AG04449 (cell line): ENCODE measurements at regions not wholly inside any gene's neighbourhood (a gene's known extent, or its start where the extent isn't known, plus 50 kb on each side); places are given as distances from the start of the nearest gene placed in this dataset.
"Not testable (repeated sequence)": the region's sequence is repeated elsewhere in the genome, so short reads cannot be mapped to it uniquely, and the experiment has no call there.

Source experiments
- CTCF ChIA-PET: fragments of 350-600 bp; formaldehyde crosslinking; extraction: SDS; loops from one replicate; lab custom pipeline; 2021; ENCODE audit warnings: antibody characterized with exemption; lab: Yijun Ruan, JAX
- POLR2A ChIA-PET: fragments of 400-600, 350-600 bp; formaldehyde crosslinking; extraction: SDS; loops from one replicate; lab custom pipeline; 2020; ENCODE audit warnings: antibody characterized with exemption, inconsistent platforms; lab: Yijun Ruan, JAX
- DNase-seq: peaks from one replicate; pipeline ENCODE4 v3.0.0-alpha.2; 2010; ENCODE audit warnings: low read depth, low spot score
- H3K4me3 ChIP-seq: 2 replicates; pipeline ENCODE4 v1.5.1; 2011; ENCODE audit warnings: low read depth, mild to moderate bottlenecking, control low read depth, low read length
- TF ChIP-seq, protein P1 (sequence below): IDR thresholded peaks from one replicate; pipeline ENCODE4 v1.5.1; 2011; ENCODE audit warnings: mild to moderate bottlenecking, moderate library complexity, low read length, control low read depth, inconsistent platforms; ENCODE audit not compliant: insufficient read depth; ENCODE audit errors: missing control alignments

DNA sequence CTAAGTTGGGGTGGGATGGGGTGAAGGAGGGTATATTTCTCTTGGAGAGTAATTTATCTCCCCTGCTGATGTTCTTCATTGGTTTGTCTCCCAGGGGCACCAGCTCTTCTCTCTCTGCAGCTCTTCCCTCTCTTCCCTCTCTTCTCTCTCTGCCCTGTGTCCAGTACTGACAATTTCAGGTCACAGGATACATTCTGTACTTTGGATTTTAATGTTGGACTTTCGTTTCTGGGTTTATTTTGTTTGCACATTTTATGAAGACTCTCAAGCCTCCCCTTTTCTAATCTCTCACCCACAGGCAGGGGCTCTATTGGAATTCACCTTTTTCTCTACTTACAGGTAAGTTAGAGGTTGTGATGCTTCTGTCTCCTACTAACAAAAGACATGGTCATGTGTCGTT, 165.5 kb downstream of the CPEB2 start:
- DNase-seq: no peak
- ChIA-PET POLR2A (no interaction called here), CTCF (no interaction called here)
- TF ChIP-seq, protein P1, sequence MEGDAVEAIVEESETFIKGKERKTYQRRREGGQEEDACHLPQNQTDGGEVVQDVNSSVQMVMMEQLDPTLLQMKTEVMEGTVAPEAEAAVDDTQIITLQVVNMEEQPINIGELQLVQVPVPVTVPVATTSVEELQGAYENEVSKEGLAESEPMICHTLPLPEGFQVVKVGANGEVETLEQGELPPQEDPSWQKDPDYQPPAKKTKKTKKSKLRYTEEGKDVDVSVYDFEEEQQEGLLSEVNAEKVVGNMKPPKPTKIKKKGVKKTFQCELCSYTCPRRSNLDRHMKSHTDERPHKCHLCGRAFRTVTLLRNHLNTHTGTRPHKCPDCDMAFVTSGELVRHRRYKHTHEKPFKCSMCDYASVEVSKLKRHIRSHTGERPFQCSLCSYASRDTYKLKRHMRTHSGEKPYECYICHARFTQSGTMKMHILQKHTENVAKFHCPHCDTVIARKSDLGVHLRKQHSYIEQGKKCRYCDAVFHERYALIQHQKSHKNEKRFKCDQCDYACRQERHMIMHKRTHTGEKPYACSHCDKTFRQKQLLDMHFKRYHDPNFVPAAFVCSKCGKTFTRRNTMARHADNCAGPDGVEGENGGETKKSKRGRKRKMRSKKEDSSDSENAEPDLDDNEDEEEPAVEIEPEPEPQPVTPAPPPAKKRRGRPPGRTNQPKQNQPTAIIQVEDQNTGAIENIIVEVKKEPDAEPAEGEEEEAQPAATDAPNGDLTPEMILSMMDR: no peak
- H3K4me3 ChIP-seq: no peak overlapping the region

- ChIA-PET POLR2A (no interaction called here), CTCF (interaction anchor here (1.3 kb wide), 1 partner anchor 8 kb away, joined by 4 read pairs; no protein-coding TSS in a partner anchor)
- no peak overlapping the region for H3K4me3 ChIP-seq
- TF ChIP-seq, protein P1: no peak
- no peak for DNase-seq
Observed at GRCh38 chr4:15168759-15169158, 166.5 kb downstream of the CPEB2 start.

- CTCF ChIA-PET: no interaction called here
- POLR2A ChIA-PET: no interaction called here
- TF ChIP-seq, protein P1: no peak
- H3K4me3 ChIP-seq: no peak overlapping the region
- no peak for DNase-seq
Observed at GRCh38 chr4:15171725-15172124, 169.4 kb downstream of the CPEB2 start.

DNA sequence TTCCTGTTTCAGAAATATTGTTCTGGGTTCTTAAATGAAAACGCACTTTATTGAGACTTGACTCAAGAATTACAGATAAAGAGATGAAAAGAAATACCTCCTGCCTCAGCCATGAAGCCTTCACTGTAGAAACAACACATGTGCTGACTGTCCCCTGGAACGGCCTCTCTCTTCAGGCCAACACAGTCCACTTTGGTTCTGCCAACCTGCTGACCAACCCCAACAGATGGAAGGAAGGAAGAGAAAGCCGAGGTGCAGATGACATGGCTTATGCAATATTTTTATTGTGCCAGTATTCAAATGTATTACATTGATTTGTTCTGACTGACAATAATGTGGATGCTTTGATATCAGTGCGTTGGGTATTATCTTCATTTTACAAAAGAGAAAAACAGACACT, 171.0 kb downstream of the CPEB2 start:
- DNase-seq: no peak
- TF ChIP-seq, protein P1: no peak
- ChIA-PET CTCF (no interaction called here), POLR2A (no interaction called here)
- no peak overlapping the region for H3K4me3 ChIP-seq

DNA sequence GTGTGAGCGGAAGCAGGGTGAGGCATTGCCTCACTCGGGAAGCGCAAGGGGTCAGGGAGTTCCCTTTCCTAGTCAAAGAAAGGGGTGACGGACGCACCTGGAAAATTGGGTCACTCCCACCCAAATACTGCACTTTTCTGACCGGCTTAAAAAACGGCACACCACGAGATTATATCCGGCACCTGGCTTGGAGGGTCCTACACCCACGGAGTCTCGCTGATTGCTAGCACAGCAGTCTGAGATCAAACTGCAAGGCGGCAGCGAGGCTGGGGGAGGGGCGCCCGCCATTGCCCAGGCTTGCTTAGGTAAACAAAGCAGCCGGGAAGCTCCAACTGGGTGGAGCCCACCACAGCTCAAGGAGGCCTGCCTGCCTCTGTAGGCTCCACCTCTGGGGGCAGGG, 171.9 kb downstream of the CPEB2 start:
- H3K4me3 ChIP-seq, POLR2A ChIA-PET, DNase-seq, CTCF ChIA-PET: not testable (repeated sequence)

DNA sequence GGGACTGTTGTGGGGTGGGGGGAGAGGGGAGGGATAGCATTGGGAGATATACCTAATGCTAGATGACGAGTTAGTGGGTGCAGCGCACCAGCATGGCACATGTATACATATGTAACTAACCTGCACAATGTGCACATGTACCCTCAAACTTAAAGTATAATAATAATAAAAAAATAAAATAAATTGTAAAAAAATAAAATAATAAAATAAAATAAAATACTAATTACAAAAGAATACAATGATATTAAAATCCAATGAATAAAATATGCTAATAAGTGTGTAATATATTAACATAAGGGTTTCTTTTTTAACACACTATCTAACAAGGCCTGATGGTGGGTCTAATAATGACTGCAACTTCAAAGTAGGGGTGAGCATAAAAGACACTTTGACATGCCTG, 177.6 kb downstream of the CPEB2 start:
- DNase-seq, POLR2A ChIA-PET, CTCF ChIA-PET, H3K4me3 ChIP-seq: not testable (repeated sequence)

DNA sequence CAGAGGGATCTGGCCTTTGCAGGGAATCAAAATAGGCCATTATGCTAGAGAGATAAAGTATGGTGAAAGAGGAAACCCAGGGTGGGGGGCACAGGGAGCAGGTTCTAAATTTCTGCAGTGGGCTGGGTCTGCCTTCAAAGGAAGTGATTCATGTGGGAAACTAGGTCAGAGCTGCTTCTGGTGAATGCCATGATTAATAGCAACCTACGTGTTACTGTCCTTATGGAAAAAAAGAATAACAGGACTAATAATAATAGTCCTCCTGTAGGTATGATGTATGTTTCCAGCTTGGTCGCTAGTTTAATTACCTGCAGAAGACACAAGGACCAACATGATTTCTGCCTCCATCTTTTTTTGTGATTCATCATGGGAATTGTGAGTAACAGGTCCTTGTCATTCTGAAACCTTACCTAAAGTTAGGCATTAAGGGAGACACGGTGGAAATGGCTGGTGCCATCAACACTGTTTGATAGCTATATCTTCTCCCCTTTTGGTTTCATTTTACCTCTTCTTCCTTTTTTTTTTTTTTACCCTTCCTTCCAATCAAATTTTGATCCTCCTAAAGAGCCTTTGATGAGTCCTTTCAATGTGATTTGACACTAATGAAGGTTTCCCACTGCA, 180.4 kb downstream of the CPEB2 start:
- no peak overlapping the region for H3K4me3 ChIP-seq
- TF ChIP-seq, protein P1: no peak
- DNase-seq: no peak
- ChIA-PET POLR2A (interaction anchor here (0.9 kb wide), 1 partner anchor 16 kb away, joined by 3 read pairs; no protein-coding TSS in a partner anchor), CTCF (no interaction called here)
